ENCODE measurements at regions not wholly inside any gene's neighbourhood (a gene's known extent, or its start where the extent isn't known, plus 50 kb on each side); places are given as distances from the start of the nearest gene placed in this dataset.

DNA sequence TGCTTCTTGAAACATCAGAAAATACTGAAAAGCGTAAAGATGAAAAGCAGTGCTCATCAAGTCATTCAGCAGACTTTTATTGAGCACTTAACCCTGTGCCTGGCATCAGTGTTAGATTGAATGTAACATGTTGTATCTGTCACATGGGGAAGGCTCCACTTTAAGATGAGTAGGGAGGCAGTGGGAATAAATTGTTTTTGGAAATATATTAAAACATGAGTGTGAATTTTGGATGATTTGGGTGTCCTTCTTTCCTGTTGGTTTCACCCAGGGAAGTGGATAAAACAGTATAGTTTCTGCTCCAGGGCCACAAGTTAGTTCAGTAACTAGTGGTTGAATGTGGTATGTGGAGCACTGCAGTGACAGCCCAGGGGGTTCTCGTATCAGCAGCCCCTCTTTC lies 301.4 kb upstream of the TPM1 start:
- no peak overlapping the region for H3K27ac ChIP-seq (ENCODE audit: low read length)
- no peaks in the 10 kb centered on the region; the same call in 1 of the 2 replicates for H3K36me3 ChIP-seq (ENCODE audit: insufficient read depth, low read depth, low read length)
- no peaks in the 10 kb centered on the region for H3K27me3 ChIP-seq (ENCODE audit: insufficient read depth, low read length)
- no peaks in the 10 kb centered on the region for H3K9me3 ChIP-seq (ENCODE audit: insufficient read depth, low read depth, low read length)
- H3K4me3 ChIP-seq (ENCODE audit: low read length): no peak overlapping the region
- H3K9ac ChIP-seq (ENCODE audit: low read depth, low read length): no peak overlapping the region
- H3K4me1 ChIP-seq (ENCODE audit: insufficient read depth, low read length): peaks cover 8% of the 10 kb centered on the region; the same call in 1 of the 2 replicates

DNA sequence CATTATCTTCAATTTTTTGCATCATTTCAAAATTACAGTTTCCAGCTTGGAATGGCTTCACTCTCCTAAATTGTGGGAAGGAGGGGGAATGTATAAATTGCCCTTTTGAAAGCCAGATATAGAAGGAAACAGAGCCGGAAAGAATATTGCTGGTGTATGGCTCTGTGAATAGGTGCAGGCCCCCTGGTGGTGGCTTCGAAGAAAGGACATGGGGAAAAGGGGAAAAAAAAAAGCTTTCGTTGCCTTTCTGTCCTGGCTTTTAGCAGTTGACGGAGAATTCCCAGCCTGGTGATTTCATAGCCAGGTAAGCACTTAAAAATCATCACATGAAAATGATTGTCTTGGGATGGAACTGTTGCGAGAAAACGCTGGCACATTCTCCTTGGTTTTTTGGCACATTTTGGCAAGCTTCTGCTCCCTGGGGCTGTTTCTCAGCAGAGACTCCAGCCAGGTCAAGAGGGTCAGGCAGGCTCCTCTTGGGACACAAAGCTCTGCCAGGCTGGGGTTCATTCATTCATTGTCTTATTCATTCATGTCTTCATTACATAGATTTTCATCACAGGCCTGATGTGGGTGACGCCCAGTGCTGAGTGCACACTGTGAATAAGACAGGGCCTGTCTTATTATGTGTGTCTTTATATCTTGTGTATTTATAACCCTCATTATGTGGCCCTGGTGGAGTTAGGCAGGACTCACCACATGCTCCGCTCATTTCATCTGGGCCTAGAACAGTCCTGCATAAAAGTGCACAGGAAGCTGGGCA lies 300.0 kb upstream of the TPM1 start:
- Histone ChIP-seq H3K27ac (ENCODE audit: low read length) (no peak overlapping the region), H3K27me3 (ENCODE audit: insufficient read depth, low read length) (no peaks in the 10 kb centered on the region), H3K4me1 (ENCODE audit: insufficient read depth, low read length) (peaks cover 8% of the 10 kb centered on the region; the same call in 1 of the 2 replicates), H3K4me3 (ENCODE audit: low read length) (no peak overlapping the region), H3K9ac (ENCODE audit: low read depth, low read length) (no peak overlapping the region), H3K9me3 (ENCODE audit: insufficient read depth, low read depth, low read length) (no peaks in the 10 kb centered on the region), H3K36me3 (ENCODE audit: insufficient read depth, low read depth, low read length) (no peaks in the 10 kb centered on the region; the same call in 1 of the 2 replicates)

DNA sequence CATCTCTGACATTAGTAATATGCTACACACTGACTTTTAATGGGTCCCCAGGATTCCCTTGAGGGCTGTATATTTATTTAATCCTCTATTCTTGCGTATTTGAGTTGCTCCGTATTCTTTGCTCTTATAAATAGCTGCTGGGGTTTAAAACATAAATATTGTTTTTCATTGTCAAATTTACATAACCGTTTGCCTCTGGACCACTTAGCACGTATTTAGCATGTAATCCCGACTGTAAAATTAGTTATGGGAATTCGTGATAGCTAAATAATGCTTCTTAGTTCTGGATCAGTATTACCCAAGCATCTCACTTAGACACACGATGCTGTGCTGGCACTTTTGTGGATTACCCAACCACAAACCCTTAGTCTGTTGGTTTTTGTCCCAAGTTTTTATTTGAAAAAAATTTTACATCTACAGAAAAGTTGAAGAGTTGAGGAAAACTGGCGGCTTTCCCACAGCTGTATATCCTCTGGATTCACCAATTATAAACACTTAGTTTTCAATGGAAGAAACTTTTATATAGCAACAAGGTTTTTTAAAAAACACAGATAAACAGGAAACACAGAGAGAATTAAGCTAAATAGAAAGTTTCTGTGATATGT lies 296.8 kb upstream of the TPM1 start:
- no peak overlapping the region for H3K4me3 ChIP-seq (ENCODE audit: low read length)
- H3K4me1 ChIP-seq (ENCODE audit: insufficient read depth, low read length): peaks cover 30% of the 10 kb centered on the region
- H3K27ac ChIP-seq (ENCODE audit: low read length): no peak overlapping the region
- H3K36me3 ChIP-seq (ENCODE audit: insufficient read depth, low read depth, low read length): no peaks in the 10 kb centered on the region
- H3K9me3 ChIP-seq (ENCODE audit: insufficient read depth, low read depth, low read length): no peaks in the 10 kb centered on the region
- H3K27me3 ChIP-seq (ENCODE audit: insufficient read depth, low read length): no peaks in the 10 kb centered on the region
- H3K9ac ChIP-seq (ENCODE audit: low read depth, low read length): no peak overlapping the region

DNA sequence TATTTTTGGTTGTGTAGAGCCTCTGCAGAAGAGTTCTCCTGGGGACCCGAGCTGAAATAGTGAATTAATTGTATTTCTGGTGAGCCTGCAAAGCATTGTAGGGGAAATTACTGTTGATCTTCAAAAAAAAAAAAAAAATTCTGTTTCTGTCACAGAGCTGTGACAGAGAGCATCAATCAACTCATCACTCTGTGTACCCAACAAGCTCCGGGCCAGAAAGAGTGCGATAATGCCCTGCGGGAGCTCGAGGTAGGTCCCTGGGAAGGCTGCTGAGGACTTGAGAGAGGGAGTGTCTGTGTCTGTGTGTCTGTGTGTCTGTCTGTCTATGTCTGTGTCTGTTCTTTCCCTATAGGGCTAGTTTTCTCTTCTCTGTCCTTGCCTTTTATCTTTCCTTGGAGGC lies 294.4 kb upstream of the TPM1 start:
- peaks cover 22% of the 10 kb centered on the region for H3K4me1 ChIP-seq (ENCODE audit: insufficient read depth, low read length)
- H3K36me3 ChIP-seq (ENCODE audit: insufficient read depth, low read depth, low read length): 0 out of 2 replicates have a peak, but pooled peaks cover 3% of the 10 kb centered on the region
- H3K9me3 ChIP-seq (ENCODE audit: insufficient read depth, low read depth, low read length): no peaks in the 10 kb centered on the region
- no peak overlapping the region for H3K9ac ChIP-seq (ENCODE audit: low read depth, low read length)
- no peak overlapping the region for H3K4me3 ChIP-seq (ENCODE audit: low read length)
- no peaks in the 10 kb centered on the region for H3K27me3 ChIP-seq (ENCODE audit: insufficient read depth, low read length)
- H3K27ac ChIP-seq (ENCODE audit: low read length): no peak overlapping the region

DNA sequence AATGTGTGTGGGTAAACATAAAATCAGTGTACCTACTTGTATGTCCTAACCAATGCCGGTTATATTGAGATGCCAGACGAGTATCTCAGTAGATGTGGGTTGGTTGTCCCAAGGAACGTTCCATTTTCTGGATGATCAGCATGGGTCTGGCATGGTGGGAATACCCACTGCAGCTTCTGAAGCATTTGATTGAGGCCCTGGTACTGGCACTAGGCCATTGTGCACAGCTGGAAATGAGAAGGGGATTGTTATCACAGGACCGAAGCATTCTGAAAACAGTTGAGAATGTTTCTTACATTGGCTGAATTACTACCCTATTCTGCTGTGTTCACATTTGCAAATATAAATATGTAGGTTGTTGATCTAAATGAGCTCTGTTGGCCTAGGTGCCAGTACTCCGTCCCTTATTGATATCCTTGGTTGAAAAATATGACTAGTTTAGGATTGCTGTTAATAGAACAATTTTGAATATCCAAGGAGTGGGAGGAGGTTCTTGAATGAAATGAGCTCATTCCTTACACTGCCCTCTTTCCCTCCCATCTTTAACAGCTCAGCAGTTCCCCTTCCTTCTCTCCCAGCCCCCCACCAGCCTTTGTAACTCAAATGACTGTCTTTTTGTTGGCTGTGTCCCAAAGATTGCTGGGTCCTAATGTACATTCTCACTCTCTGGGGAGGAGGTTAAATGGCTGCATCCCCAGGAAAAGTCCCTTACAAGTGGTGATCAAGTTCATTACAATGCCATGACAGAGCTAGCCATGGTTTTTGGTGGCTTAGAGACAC lies 293.3 kb upstream of the TPM1 start:
- no peak overlapping the region; the same call in 1 of the 2 replicates for H3K9ac ChIP-seq (ENCODE audit: low read depth, low read length)
- H3K4me1 ChIP-seq (ENCODE audit: insufficient read depth, low read length): peaks cover 22% of the 10 kb centered on the region
- peak overlapping the region; percentile 36 for H3K27ac ChIP-seq (ENCODE audit: low read length)
- H3K9me3 ChIP-seq (ENCODE audit: insufficient read depth, low read depth, low read length): no peaks in the 10 kb centered on the region
- H3K4me3 ChIP-seq (ENCODE audit: low read length): peak overlapping the region; percentile 14; the same call in 1 of the 2 replicates
- peaks cover 3% of the 10 kb centered on the region; the same call in 1 of the 2 replicates for H3K36me3 ChIP-seq (ENCODE audit: insufficient read depth, low read depth, low read length)
- no peaks in the 10 kb centered on the region for H3K27me3 ChIP-seq (ENCODE audit: insufficient read depth, low read length)

DNA sequence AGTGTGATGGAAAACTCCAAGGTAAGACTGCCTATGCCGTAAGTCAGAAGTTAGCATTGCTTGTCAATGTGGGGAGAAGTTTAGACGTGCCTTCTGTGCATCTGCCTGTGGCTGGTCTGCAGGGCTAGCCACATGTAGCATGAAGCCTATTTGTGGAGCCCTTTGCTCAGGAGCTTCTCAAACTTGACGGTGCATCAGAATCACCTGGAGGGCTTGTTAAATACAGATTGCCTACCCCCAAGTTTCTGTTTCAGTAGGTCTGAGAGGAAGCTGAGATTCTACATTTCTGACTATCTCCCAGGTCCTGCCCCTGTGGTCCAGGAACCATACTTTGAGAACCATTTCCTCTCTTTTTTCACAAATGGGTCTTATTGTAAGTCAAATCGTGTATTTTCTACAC lies 292.1 kb upstream of the TPM1 start:
- Histone ChIP-seq H3K4me1 (ENCODE audit: insufficient read depth, low read length) (peaks cover 22% of the 10 kb centered on the region), H3K36me3 (ENCODE audit: insufficient read depth, low read depth, low read length) (peaks cover 3% of the 10 kb centered on the region; the same call in 1 of the 2 replicates), H3K9ac (ENCODE audit: low read depth, low read length) (no peak overlapping the region), H3K9me3 (ENCODE audit: insufficient read depth, low read depth, low read length) (no peaks in the 10 kb centered on the region), H3K27ac (ENCODE audit: low read length) (no peak overlapping the region), H3K4me3 (ENCODE audit: low read length) (no peak overlapping the region), H3K27me3 (ENCODE audit: insufficient read depth, low read length) (no peaks in the 10 kb centered on the region)

DNA sequence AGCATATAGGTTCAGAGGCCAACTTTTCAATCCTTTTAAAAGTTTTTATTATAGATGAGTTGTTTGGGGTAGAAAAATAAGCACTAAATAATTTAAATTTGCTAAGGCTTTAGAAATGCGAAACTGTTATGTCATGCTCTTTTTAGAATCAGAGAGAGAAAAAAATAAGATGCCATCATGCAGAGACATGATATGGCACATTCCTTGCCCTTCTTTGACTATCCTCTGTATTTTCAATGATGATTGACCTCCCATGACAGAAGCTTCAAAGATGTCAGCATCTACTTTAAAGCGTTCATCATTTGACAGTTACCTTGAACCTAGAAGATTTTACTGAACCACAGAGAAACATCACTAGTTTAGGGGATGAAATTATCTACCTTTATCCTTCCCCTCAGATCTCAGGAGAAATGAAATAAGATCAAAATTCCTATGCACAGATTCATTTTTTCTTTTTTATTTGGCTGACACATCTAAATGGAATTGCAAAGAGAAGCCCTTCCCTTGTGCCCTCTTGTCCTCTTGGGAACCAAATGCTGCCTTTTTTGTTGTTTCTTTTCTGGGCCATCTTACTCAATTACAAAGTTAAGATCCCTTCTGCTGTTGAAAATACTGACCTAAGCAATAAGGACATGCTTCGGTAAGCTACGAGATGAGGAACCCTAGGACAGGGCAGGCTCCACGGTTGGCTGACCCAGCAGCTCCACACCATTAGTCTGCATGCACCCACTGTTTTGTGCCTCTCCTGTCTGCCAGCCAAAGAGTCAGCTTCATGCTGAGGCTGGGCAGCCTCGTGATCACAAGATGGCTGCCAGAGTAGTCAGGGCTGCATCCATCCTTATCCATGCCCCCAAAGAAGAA lies 289.7 kb upstream of the TPM1 start:
- Histone ChIP-seq H3K27ac (ENCODE audit: low read length) (no peak overlapping the region), H3K36me3 (ENCODE audit: insufficient read depth, low read depth, low read length) (peaks cover 3% of the 10 kb centered on the region; the same call in 1 of the 2 replicates), H3K9ac (ENCODE audit: low read depth, low read length) (no peak overlapping the region)

DNA sequence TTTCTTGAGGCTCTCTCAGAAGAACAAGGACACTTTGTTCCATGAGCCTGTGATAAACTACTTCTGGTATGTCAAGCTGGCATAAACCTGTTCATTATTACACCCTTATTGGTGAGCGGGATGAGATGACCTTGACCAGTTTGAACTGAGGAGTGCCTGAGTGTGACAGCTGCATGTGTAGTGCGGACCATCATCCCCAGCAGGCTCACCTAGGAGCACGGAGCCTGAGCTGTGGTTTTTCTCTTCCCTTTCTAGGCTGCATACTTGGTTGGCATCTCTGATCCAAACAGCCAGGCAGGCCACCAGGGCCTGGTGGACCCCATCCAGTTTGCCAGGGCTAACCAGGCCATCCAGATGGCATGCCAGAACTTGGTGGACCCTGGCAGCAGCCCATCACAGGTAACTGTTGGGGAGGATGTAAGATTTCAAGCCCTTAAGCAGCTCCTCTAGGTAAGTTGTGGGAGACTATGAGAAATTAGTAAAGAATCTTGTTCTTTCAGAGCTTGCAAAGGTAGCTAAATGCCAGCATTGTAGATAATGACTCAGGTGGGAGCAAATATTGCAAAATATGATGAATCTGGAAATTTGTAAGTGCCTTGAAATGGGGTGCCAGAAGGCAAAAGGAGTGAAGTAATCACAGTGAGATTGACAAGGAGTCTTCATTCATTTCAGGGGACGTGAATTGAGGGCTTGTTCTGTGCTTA lies 288.9 kb upstream of the TPM1 start:
- H3K9ac ChIP-seq (ENCODE audit: low read depth, low read length): no peak overlapping the region
- H3K27ac ChIP-seq (ENCODE audit: low read length): no peak overlapping the region
- H3K9me3 ChIP-seq (ENCODE audit: insufficient read depth, low read depth, low read length): no peaks in the 10 kb centered on the region
- H3K36me3 ChIP-seq (ENCODE audit: insufficient read depth, low read depth, low read length): peaks cover 3% of the 10 kb centered on the region; the same call in 1 of the 2 replicates
- peaks cover 46% of the 10 kb centered on the region for H3K4me1 ChIP-seq (ENCODE audit: insufficient read depth, low read length)
- H3K4me3 ChIP-seq (ENCODE audit: low read length): no peak overlapping the region
- H3K27me3 ChIP-seq (ENCODE audit: insufficient read depth, low read length): no peaks in the 10 kb centered on the region

More for the DNA sequence above, 289.7 kb upstream of the TPM1 start:
- Histone ChIP-seq H3K4me3 (ENCODE audit: low read length) (no peak overlapping the region), H3K4me1 (ENCODE audit: insufficient read depth, low read length) (peaks cover 41% of the 10 kb centered on the region), H3K9me3 (ENCODE audit: insufficient read depth, low read depth, low read length) (no peaks in the 10 kb centered on the region), H3K27me3 (ENCODE audit: insufficient read depth, low read length) (no peaks in the 10 kb centered on the region)

DNA sequence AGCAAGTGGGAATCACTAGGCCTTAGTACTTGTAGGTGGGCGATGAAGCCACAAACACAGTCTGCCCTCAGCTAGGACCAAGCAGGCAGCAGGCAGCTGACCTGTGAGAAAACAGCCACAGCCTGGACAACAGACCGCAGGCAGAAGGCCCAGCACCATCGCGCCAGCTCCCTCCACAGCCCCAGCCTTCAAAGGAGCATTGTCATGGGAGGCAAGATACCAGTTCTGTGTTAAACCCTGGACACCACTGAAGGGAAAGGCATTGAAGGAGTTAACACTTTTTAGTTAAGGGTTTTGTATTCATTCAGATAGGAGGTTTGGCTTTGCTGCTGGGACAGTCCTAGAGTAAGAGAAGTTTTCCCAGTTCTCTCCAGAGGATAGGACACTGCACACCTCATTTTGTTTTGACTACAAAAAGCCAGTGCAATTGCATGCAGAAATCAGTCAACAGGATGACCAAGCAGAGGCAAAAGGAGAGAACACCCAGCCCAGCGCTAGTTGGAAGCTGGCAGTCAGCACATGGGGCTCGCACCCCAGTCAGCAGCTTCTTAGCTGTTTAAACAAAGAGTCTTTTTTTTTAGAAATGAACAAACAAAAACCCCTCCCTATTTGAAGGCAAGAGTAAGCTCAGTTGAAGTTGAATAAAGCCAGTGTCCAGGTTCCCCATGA lies 286.1 kb upstream of the TPM1 start:
- H3K4me1 ChIP-seq (ENCODE audit: insufficient read depth, low read length): peaks cover 43% of the 10 kb centered on the region

DNA sequence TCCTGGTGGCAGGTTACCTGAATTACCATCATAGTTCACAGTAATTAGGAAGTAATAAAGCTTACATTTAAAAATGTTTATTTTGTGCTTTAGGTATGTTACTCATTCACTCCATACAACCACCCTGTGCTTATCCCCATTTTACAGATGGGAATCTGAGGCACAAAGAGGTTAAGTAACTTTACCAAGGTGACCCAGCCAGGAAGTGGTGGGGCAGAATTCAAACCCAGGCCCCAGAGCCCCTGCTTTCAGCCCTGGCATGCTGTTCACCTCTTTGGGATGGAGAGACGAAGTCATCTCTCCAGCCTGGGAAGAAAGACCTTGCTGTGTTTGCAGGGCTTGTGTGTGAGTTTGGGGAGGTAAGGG lies 285.6 kb upstream of the TPM1 start:
- H3K4me1 ChIP-seq (ENCODE audit: insufficient read depth, low read length): peaks cover 43% of the 10 kb centered on the region
- H3K27me3 ChIP-seq (ENCODE audit: insufficient read depth, low read length): no peaks in the 10 kb centered on the region
- no peak overlapping the region for H3K4me3 ChIP-seq (ENCODE audit: low read length)
- H3K9ac ChIP-seq (ENCODE audit: low read depth, low read length): no peak overlapping the region
- peaks cover 6% of the 10 kb centered on the region for H3K36me3 ChIP-seq (ENCODE audit: insufficient read depth, low read depth, low read length)
- H3K27ac ChIP-seq (ENCODE audit: low read length): no peak overlapping the region
- no peaks in the 10 kb centered on the region for H3K9me3 ChIP-seq (ENCODE audit: insufficient read depth, low read depth, low read length)

More for the DNA sequence above, 286.1 kb upstream of the TPM1 start:
- Histone ChIP-seq H3K27me3 (ENCODE audit: insufficient read depth, low read length) (no peaks in the 10 kb centered on the region), H3K4me3 (ENCODE audit: low read length) (no peak overlapping the region), H3K27ac (ENCODE audit: low read length) (no peak overlapping the region), H3K9ac (ENCODE audit: low read depth, low read length) (no peak overlapping the region), H3K9me3 (ENCODE audit: insufficient read depth, low read depth, low read length) (no peaks in the 10 kb centered on the region), H3K36me3 (ENCODE audit: insufficient read depth, low read depth, low read length) (peaks cover under 1% of the 10 kb centered on the region)

All from iPS-20b (cell line).